H1 (cell line): ENCODE measurements at regions not wholly inside any gene's neighbourhood (a gene's known extent, or its start where the extent isn't known, plus 50 kb on each side); places are given as distances from the start of the nearest gene placed in this dataset.
A peak's percentile ranks its signal among the peaks of the same experiment; 100 is the strongest.

Source experiments
- CTCF ChIP-seq, 3 experiments: IDR thresholded peaks; 1 replicate in 2 of 3; 2 replicates in 1 of 3; pipeline versions ENCODE4 v1.5.1 to v1.6.1; 2011; ENCODE audit warnings: low read length in 3 of 3, mild to moderate bottlenecking in 3 of 3, inconsistent platforms in 2 of 3, low read depth in 1 of 3, moderate library complexity in 1 of 3; ENCODE audit not compliant: insufficient read depth in 1 of 3; ENCODE audit errors: control extremely low read depth in 1 of 3
- EP300 ChIP-seq, 2 experiments: IDR thresholded peaks; 1 replicate in 1 of 2; 2 replicates in 1 of 2; pipeline ENCODE4 v1.6.1; 2011 to 2012; ENCODE audit warnings: low read depth in 2 of 2, low read length in 2 of 2, mild to moderate bottlenecking in 2 of 2, borderline replicate concordance in 1 of 2, inconsistent platforms in 1 of 2, moderate library complexity in 1 of 2
- EZH2 ChIP-seq: fragments of 200-600 bp; sonication (generic); IDR thresholded peaks from 2 replicates; pipeline ENCODE4 v1.7.1; 2012; ENCODE audit warnings: low read depth, mild to moderate bottlenecking, moderate library complexity, low read length, inconsistent platforms; ENCODE audit not compliant: severe bottlenecking
- JUND ChIP-seq: IDR thresholded peaks from 2 replicates; pipeline ENCODE4 v1.6.1; 2011; ENCODE audit warnings: mild to moderate bottlenecking, improper control_type of control experiment, low read length
- NANOG ChIP-seq: IDR thresholded peaks from 2 replicates; pipeline ENCODE4 v1.6.1; 2011; ENCODE audit warnings: low read length, low read depth, mild to moderate bottlenecking, inconsistent platforms; ENCODE audit not compliant: insufficient read depth, poor library complexity, severe bottlenecking
- POLR2A ChIP-seq, 2 experiments: IDR thresholded peaks; 1 replicate in 1 of 2; 2 replicates in 1 of 2; pipeline ENCODE4 v1.6.1; 2011; ENCODE audit warnings: low read depth in 2 of 2, low read length in 2 of 2, mild to moderate bottlenecking in 2 of 2; ENCODE audit errors: control extremely low read depth in 1 of 2
- RAD21 ChIP-seq, 2 experiments: IDR thresholded peaks in 1 of 2; conservative IDR thresholded peaks in 1 of 2; 2 replicates each; pipeline ENCODE4 v1.6.1; 2011; ENCODE audit warnings: low read depth in 2 of 2, low read length in 2 of 2, improper control_type of control experiment in 1 of 2, inconsistent platforms in 1 of 2, mild to moderate bottlenecking in 1 of 2, moderate library complexity in 1 of 2
- SP1 ChIP-seq: IDR thresholded peaks from 2 replicates; pipeline ENCODE4 v1.6.1; 2011; ENCODE audit warnings: low read depth, low read length
- SUZ12 ChIP-seq: fragments of 200-600 bp; sonication (generic); IDR thresholded peaks from 2 replicates; pipeline ENCODE4 v1.6.1; 2012; ENCODE audit warnings: mild to moderate bottlenecking, inconsistent platforms, low read length, moderate library complexity, mixed read lengths
- ZNF274 ChIP-seq: IDR thresholded peaks from 2 replicates; pipeline ENCODE4 v1.7.0; 2012; ENCODE audit warnings: low read length, borderline replicate concordance; ENCODE audit errors: extremely low read depth
- TF ChIP-seq, protein P1 (sequence below): IDR thresholded peaks from 2 replicates; pipeline ENCODE4 v1.6.1; 2011; ENCODE audit warnings: low read length, improper control_type of control experiment

- TF ChIP-seq RAD21 (IDR thresholded peaks at IDR 0.05 in 1 of 2, conservative IDR thresholded peaks at IDR 0.05 in 1 of 2; ENCODE audit: low read depth in 2 of 2, low read length in 2 of 2) (no peak), POLR2A (IDR thresholded peaks at IDR 0.05; ENCODE audit: control extremely low read depth in 1 of 2, low read depth in 2 of 2, low read length in 2 of 2) (no peak), CTCF (IDR thresholded peaks at IDR 0.05; ENCODE audit: control extremely low read depth in 1 of 3, insufficient read depth in 1 of 3, low read depth in 1 of 3, low read length in 3 of 3) (no peak), ZNF274 (no peak), EP300 (IDR thresholded peaks at IDR 0.05; ENCODE audit: borderline replicate concordance in 1 of 2, low read depth in 2 of 2, low read length in 2 of 2) (no peak), EZH2 (no peak), JUND (no peak), SP1 (0 out of 2 replicates have a peak, but pooled peaks have one; percentile 27), SUZ12 (no peak), NANOG (no peak)
- TF ChIP-seq, protein P1, sequence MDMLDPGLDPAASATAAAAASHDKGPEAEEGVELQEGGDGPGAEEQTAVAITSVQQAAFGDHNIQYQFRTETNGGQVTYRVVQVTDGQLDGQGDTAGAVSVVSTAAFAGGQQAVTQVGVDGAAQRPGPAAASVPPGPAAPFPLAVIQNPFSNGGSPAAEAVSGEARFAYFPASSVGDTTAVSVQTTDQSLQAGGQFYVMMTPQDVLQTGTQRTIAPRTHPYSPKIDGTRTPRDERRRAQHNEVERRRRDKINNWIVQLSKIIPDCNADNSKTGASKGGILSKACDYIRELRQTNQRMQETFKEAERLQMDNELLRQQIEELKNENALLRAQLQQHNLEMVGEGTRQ: no peak
These were observed 100.2 kb upstream of the CFAP20DC start for GRCh38 chr3:59150039-59150438.
